Tibial nerve (tissue), 4 donors: ENCODE measurements at regions not wholly inside any gene's neighbourhood (a gene's known extent, or its start where the extent isn't known, plus 50 kb on each side); places are given as distances from the start of the nearest gene placed in this dataset.
"Not testable (repeated sequence)": the region's sequence is repeated elsewhere in the genome, so short reads cannot be mapped to it uniquely, and the experiment has no call there.

Source experiments
- DNase-seq, 2 donors: peaks; one replicate each; pipeline ENCODE4 v3.0.0-alpha.2; 2019; ENCODE audit warnings: low spot score in 2 of 2
- H3K27ac ChIP-seq, 4 donors: fragments of 200-600 bp; sonication (generic) in 3 of 4; one replicate each; pipeline ENCODE4 v1.5.1; 2017 to 2019; ENCODE audit warnings: mild to moderate bottlenecking in 1 of 4
- H3K27me3 ChIP-seq, 2 donors: fragments of 200-600 bp; sonication (generic) in 1 of 2; one replicate each; pipeline versions ENCODE4 v1.5.1 to v1.6.0; 2017 to 2019
- H3K36me3 ChIP-seq, 3 donors: fragments of 200-600 bp; sonication (generic); one replicate each; pipeline ENCODE4 v1.5.1; 2018 to 2019
- H3K4me1 ChIP-seq, 4 donors: fragments of 200-600 bp; sonication (generic) in 3 of 4; one replicate each; pipeline ENCODE4 v1.5.1; 2017 to 2019
- H3K4me3 ChIP-seq, 4 donors: fragments of 200-600 bp; sonication (generic) in 3 of 4; one replicate each; pipeline ENCODE4 v1.5.1; 2017 to 2019; ENCODE audit warnings: mild to moderate bottlenecking in 1 of 4, moderate library complexity in 1 of 4
- H3K9me3 ChIP-seq, 4 donors: fragments of 200-600 bp; sonication (generic) in 3 of 4; one replicate each; pipeline ENCODE4 v1.5.1; 2017 to 2019
- EP300 ChIP-seq, 2 donors: sonication (generic); formaldehyde crosslinking; IDR thresholded peaks; one replicate each; pipeline ENCODE4 v1.6.1; 2017; ENCODE audit warnings: antibody characterized with exemption in 2 of 2, mild to moderate bottlenecking in 1 of 2
- POLR2A ChIP-seq, 2 donors: fragments of 450-650 bp; IDR thresholded peaks; one replicate each; pipeline ENCODE4 v1.6.1; 2017; ENCODE audit warnings: antibody characterized with exemption in 2 of 2, mild to moderate bottlenecking in 2 of 2, moderate library complexity in 2 of 2
- WGBS, 2 donors: methylation state at CpG; one replicate each; pipeline ENCODE4 v1.1.5; 2018; 5-methylcytosine and 5-hydroxymethylcytosine counted together
- TF ChIP-seq, protein P1 (sequence below), 5 experiments: fragments of 200-600 bp in 3 of 5; fragments of 450-650 bp in 2 of 5; sonication (generic) in 3 of 5; IDR thresholded peaks; one replicate each; pipeline ENCODE4 v1.5.1; 2016 to 2019; ENCODE audit warnings: antibody characterized with exemption in 5 of 5, mild to moderate bottlenecking in 3 of 5, moderate library complexity in 2 of 5

DNA sequence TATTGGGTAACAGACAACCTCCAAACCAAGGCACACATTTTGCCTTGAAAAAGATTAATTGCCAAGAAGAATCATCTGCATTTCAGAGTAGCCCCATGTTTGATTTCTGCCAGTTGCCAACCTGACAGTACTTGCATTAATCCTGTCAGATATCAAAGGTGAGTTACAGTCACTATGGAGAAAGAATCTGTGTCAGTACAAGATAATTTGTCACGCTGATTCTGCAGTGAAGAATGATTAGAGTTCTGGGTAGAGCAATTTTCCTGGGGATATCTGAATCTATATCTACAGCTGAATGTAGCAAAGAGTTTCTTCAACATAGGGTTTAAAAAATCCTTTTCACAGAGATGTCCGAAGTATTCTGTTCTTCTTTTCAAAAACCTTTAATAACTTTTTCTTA is 150.7 kb downstream of the AKAP11 start:
- H3K4me3 ChIP-seq: no peak overlapping the region
- H3K36me3 ChIP-seq: no peaks in the 10 kb centered on the region
- H3K27me3 ChIP-seq: no peaks in the 10 kb centered on the region
- no peak overlapping the region for H3K27ac ChIP-seq
- WGBS, 2 donors: 86 to 94% methylated on average over 2 of the region's 2 CpGs
- DNase-seq: no peak
- H3K4me1 ChIP-seq: no peaks in the 10 kb centered on the region
- H3K9me3 ChIP-seq: peaks cover 0 to 5% (median 0%) of the 10 kb centered on the region in 4 donors
- no peak for TF ChIP-seq EP300 (IDR thresholded peaks at IDR 0.05)
- TF ChIP-seq POLR2A (IDR thresholded peaks at IDR 0.05): no peak
- TF ChIP-seq, protein P1, sequence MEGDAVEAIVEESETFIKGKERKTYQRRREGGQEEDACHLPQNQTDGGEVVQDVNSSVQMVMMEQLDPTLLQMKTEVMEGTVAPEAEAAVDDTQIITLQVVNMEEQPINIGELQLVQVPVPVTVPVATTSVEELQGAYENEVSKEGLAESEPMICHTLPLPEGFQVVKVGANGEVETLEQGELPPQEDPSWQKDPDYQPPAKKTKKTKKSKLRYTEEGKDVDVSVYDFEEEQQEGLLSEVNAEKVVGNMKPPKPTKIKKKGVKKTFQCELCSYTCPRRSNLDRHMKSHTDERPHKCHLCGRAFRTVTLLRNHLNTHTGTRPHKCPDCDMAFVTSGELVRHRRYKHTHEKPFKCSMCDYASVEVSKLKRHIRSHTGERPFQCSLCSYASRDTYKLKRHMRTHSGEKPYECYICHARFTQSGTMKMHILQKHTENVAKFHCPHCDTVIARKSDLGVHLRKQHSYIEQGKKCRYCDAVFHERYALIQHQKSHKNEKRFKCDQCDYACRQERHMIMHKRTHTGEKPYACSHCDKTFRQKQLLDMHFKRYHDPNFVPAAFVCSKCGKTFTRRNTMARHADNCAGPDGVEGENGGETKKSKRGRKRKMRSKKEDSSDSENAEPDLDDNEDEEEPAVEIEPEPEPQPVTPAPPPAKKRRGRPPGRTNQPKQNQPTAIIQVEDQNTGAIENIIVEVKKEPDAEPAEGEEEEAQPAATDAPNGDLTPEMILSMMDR (IDR thresholded peaks at IDR 0.05): no peak

DNA sequence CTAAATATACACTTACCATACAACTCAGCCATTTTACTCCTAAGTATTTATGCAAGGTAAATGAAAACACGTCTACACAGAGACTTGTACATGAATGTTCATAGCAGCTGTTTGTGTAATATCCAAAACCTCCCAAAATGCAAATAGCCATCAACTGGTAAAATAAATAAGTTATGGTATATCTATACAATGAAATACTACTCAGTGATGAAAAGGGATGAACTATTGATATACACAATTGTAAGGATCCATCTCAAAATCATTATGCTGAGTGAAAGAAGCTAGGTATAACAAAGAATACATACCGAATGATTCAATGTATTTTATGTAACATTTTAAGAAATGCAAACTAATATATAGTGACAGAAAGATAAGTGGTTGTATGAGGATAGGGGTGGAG is 149.8 kb upstream of the TNFSF11 start:
- TF ChIP-seq EP300 (IDR thresholded peaks at IDR 0.05) (no peak), POLR2A (IDR thresholded peaks at IDR 0.05) (no peak)
- TF ChIP-seq, protein P1 (IDR thresholded peaks at IDR 0.05): no peak
- 91 to 92% methylated on average over 2 of the region's 2 CpGs for WGBS, 2 donors

DNA sequence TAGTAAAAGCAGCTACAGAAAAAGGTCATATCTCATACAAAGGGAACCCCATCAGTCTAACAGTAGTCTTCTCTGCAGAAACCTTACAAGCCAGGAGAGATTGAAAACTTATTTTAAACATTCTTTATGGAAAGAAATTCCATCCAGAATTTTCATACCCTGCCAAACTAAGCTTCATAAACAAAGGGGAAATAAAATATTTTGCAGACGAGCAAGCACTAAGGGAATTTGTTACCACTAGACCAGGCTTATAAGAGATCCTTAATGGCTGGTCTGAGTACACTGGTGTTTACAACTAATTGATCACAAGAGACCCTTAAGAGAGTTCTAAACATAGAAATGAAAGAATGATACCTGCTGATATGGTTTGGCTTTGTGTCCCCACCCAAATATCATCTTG is 128.6 kb upstream of the TNFSF11 start:
- H3K27me3 ChIP-seq: no peaks in the 10 kb centered on the region
- H3K4me3 ChIP-seq: no peak overlapping the region
- no peaks in the 10 kb centered on the region for H3K4me1 ChIP-seq
- TF ChIP-seq POLR2A (IDR thresholded peaks at IDR 0.05) (no peak), EP300 (IDR thresholded peaks at IDR 0.05) (no peak)
- TF ChIP-seq, protein P1 (IDR thresholded peaks at IDR 0.05): no peak
- no peak for DNase-seq
- 86 to 88% methylated on average over 1 of the region's 1 CpG for WGBS, 2 donors
- H3K9me3 ChIP-seq: peaks cover 0 to 32% (median 3%) of the 10 kb centered on the region in 4 donors
- no peak overlapping the region for H3K27ac ChIP-seq
- no peaks in the 10 kb centered on the region for H3K36me3 ChIP-seq

More for the DNA sequence above, 149.8 kb upstream of the TNFSF11 start:
- H3K36me3 ChIP-seq: no peaks in the 10 kb centered on the region
- H3K27ac ChIP-seq: no peak overlapping the region
- no peak overlapping the region for H3K4me3 ChIP-seq
- DNase-seq: no peak
- H3K9me3 ChIP-seq: peaks cover 0 to 5% (median 0%) of the 10 kb centered on the region in 4 donors
- no peaks in the 10 kb centered on the region for H3K4me1 ChIP-seq
- no peaks in the 10 kb centered on the region for H3K27me3 ChIP-seq

DNA sequence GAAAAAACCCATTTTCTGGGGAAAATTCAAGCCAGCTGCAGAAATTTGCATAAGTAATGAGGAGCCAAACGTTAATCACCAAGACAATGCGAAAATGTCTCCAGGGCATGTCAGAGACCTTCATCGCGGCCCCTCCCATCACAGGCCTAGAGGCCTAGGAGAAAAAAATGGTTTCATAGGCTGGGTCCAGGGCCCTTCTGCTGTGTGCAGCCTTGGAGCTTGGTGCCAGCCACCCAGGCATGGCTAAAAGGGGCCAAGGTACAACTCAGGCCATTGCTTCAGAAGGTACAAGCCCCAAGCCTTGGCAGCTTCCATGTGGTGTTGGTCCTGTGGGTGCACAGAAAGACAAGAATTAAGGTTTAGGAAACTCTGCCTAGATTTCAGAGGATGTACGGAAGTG is 127.4 kb upstream of the TNFSF11 start:
- not testable (repeated sequence) for H3K36me3 ChIP-seq, H3K4me3 ChIP-seq, H3K4me1 ChIP-seq, DNase-seq, H3K27ac ChIP-seq, H3K27me3 ChIP-seq
- H3K9me3 ChIP-seq: peaks cover 0 to 32% (median 3%) of the 10 kb centered on the region in 4 donors
- whole genome bisulfite sequencing, 2 donors: 91 to 94% methylated on average over 5 of the region's 5 CpGs

DNA sequence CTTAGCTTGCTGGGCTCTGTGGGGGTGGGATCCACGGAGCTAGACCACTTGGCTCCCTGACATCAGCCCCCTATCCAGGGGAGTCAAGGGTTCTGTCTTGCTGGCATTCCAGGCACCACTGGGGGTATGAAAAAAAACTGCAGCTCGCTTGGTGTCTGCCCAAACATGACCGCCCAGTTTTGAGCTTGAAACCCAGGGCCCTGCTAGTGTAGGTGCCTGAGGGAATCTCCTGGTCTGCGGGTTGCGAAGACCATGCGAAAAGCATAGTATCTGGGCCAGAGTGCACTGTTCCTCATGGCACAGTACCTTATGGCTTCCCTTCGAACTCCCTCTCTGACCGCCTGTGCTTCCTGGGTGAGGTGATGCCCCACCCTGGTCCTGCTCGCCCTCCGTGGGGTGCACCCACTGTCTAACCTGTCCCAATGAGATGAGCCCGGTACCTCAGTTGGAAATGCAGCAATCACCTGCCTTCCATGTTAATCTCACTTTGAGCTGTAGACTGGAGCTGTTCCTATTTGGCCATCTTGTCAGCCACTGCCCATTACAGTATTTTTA is 120.8 kb upstream of the TNFSF11 start:
- Histone ChIP-seq H3K9me3 (no peaks in the 10 kb centered on the region), H3K4me1 (no peaks in the 10 kb centered on the region), H3K36me3 (no peaks in the 10 kb centered on the region), H3K27me3 (no peaks in the 10 kb centered on the region), H3K27ac (no peak overlapping the region), H3K4me3 (no peak overlapping the region)
- no peak for DNase-seq
- 91 to 95% methylated on average over 11 of the region's 11 CpGs for WGBS, 2 donors
- TF ChIP-seq POLR2A (IDR thresholded peaks at IDR 0.05) (no peak), EP300 (IDR thresholded peaks at IDR 0.05) (no peak)
- TF ChIP-seq, protein P1 (IDR thresholded peaks at IDR 0.05): no peak

DNA sequence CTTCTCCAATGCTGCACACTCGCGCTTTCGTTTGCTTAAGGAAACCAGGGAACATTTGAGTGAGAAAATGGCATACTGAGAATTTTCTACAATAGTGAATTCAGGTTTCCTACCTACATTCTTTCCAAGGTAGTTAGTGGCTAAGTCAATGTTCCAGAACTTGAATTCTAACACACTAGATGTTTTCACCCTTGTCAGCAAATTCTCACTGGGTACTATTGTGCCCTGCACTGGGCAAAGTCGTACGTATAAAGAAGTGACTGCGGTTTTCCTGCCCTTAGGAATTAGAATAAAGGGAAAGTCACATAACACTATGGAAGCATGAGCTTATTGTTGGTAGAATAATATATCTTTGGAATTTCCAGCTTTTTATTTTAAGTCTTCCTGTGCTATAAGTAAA is 119.2 kb upstream of the TNFSF11 start:
- DNase-seq: no peak
- Histone ChIP-seq H3K9me3 (no peaks in the 10 kb centered on the region), H3K36me3 (no peaks in the 10 kb centered on the region), H3K4me3 (no peak overlapping the region), H3K4me1 (no peaks in the 10 kb centered on the region), H3K27me3 (no peaks in the 10 kb centered on the region), H3K27ac (no peak overlapping the region)
- no peak for TF ChIP-seq POLR2A (IDR thresholded peaks at IDR 0.05)
- TF ChIP-seq EP300 (IDR thresholded peaks at IDR 0.05): no peak
- TF ChIP-seq, protein P1 (IDR thresholded peaks at IDR 0.05): no peak
- WGBS, 2 donors: 87 to 88% methylated on average over 6 of the region's 6 CpGs
